K562 (cell line): ENCODE measurements at regions not wholly inside any gene's neighbourhood (a gene's known extent, or its start where the extent isn't known, plus 50 kb on each side); places are given as distances from the start of the nearest gene placed in this dataset.

Experiments used
- CTCF ChIP-seq, 3 experiments: IDR thresholded peaks in 2 of 3; conservative IDR thresholded peaks in 1 of 3; 2 replicates each; pipeline ENCODE4 v1.5.1; 2011 to 2012; ENCODE audit warnings: low read length in 3 of 3, mild to moderate bottlenecking in 3 of 3, control low read depth in 2 of 3, improper control_type of control experiment in 1 of 3, inconsistent platforms in 1 of 3, low read depth in 1 of 3, mixed read lengths in 1 of 3, moderate library complexity in 1 of 3; ENCODE audit not compliant: insufficient read depth in 2 of 3
- GATAD2A ChIP-seq: fragments of 450-650 bp; IDR thresholded peaks from 2 replicates; pipeline ENCODE4 v1.6.1; 2017
- POLR2A ChIP-seq: fragments of 450-650 bp; conservative IDR thresholded peaks from 2 replicates; pipeline ENCODE4 v1.6.1; 2016
- RB1 ChIP-seq: fragments of 450-650 bp; IDR thresholded peaks from 2 replicates; pipeline ENCODE4 v1.6.1; 2017; ENCODE audit warnings: low read depth, mild to moderate bottlenecking
- RREB1 ChIP-seq: fragments of 250-450 bp; sonication (Bioruptor Pico); IDR thresholded peaks from 2 replicates; pipeline ENCODE4 v1.4.0; 2020
- SRF ChIP-seq, 2 experiments: fragments of 250-450, 450-650 bp in 1 of 2; sonication (Bioruptor Pico) in 1 of 2; sonication (generic) in 1 of 2; formaldehyde crosslinking; IDR thresholded peaks; 2 replicates each; pipeline versions ENCODE4 v1.5.0 to v1.5.1; 2020 to 2022; ENCODE audit warnings: mild to moderate bottlenecking in 1 of 2, missing genetic modification reagents in 1 of 2

GRCh38 chr3:104257486-104257885, 1109.2 kb upstream of the ALCAM start:
- TF ChIP-seq SRF (CRISPR knock-in tag; IDR thresholded peaks at IDR 0.05), result no peak
- TF ChIP-seq POLR2A, result no peak
- TF ChIP-seq GATAD2A, result no peak
- TF ChIP-seq RREB1, result no peak
- TF ChIP-seq CTCF (IDR thresholded peaks at IDR 0.05 in 2 of 3, conservative IDR thresholded peaks at IDR 0.05 in 1 of 3; ENCODE audit: insufficient read depth in 2 of 3, low read depth in 1 of 3, low read length in 3 of 3), result no peak
- TF ChIP-seq RB1, result no peak
